NCI-H1436 (cell line): ENCODE measurements at regions not wholly inside any gene's neighbourhood (a gene's known extent, or its start where the extent isn't known, plus 50 kb on each side); places are given as distances from the start of the nearest gene placed in this dataset.
"Not testable (repeated sequence)": the region's sequence is repeated elsewhere in the genome, so short reads cannot be mapped to it uniquely, and the experiment has no call there.

Experiments used
- DNase-seq: peaks from one replicate; lab custom pipeline; 2025; lab: John Stamatoyannopoulos, UW

DNA sequence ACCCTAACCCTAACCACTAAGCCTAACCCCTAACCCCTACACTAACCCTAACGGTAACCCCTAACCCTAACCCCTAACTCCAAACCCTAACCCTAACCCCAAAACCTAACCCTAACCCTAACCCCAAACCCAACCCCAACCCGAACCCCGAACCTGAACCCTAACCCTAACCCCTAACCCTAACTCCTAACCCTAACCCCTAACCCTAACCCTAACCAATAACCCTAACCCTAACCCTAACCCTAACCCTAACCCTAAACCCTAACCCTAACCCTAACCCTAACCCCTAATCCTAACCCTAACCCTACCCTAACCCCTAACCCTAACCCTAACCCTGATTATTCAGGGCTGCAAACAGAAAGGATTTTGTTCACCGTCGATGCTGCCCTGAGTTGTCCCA, 144.6 kb upstream of the DUSP22 start:
- not testable (repeated sequence) for DNase-seq

DNA sequence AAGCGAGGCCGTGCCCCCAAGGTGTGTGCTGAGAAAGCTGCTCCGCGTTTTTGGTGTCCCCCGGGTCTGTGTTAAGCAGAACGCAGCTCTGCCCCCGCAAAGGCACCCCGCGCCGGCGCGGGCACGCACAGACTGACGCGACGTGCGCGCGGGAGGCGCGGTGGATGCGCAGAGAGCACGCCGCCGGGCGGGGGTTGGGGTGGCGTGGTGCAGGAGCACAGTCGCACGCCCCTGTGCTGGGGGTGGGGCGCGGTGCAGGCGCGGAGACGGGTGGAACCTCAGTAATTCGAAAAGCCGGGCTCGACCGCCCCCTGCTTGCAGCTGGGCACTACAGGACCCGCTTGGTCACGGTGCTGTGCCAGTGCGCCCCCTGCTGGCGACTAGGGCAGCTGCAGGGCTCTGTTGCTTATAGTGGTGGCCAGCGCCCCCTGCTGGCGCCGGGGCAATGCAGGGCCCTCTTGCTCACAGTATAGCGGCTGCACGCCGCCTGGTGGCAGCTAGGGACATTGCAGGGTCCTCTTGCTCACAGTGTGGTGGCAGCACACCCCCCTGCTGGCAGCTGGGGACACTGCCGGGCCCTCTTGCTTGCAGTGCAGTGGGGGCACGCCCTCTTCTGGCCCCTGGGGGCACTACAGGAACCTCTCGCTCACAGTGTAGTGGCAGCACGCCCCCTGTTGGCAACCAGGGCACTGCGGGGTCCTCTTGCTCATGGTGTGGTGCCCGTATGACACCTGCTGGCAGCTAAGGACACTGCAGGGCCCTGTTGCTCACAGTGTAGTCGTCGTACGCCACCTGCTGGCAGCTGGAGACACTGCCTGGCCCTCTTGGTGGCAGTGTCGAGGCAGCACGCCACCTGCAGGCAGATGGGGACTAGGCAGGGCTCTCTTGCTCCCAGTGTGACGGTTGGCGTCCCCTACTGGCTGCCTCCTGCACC, 144.0 kb upstream of the DUSP22 start:
- not testable (repeated sequence) for DNase-seq

DNA sequence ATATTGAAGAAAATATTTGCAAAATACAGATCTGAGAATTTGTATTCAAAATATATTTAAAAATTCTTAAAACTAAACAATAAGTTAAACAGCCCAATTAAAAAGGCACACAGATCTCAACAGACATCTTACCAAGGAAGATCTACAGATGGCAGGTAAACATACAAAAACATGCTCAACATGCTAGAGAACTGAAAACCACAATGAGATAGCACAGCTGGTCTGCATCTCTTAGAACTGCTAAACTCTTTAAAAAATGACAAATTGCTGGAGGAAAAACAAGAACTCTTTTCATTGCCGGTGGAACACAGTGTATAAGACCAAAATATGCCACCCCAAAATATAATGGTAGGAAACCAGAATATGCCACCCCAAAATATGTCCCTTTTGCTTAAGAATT, 142.1 kb upstream of the DUSP22 start:
- DNase-seq: not testable (repeated sequence)

DNA sequence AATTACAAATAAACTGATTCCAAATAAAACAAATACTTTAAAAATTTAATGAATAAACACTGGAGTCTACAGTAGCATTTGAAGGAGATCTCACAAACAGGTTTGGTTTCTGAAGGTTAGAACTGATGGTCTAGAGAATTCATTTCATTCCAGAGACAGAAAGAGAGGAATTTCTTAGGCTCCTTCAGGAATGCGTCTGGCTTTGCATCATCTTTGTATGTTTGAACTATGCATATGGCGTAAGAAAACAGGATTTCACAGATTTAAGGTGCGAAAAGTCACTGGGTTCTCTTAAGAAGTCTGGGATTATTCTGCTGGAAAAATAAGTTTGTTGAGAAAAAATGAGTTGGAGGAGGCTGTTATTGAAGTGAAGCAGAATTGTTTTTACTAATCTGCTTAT, 139.9 kb upstream of the DUSP22 start:
- DNase-seq: not testable (repeated sequence)

DNA sequence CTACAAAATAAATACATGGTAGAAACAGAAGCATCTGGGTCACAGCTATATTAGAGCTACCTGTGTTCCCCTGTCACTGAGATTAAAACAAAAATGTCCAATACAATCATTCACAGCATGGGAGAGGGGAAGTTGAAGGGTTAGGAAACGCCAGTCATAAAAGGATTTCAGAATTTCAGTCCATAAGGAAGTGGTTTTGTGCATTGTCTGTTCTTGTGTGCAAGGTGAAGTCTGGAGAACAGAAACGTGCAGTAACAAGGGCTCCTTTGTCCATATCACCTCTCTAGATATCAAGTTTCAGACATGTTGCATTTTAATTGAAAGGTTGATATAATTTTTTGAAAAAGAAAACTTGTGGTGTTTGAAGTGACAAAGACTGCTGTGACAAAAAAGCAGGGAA, 139.3 kb upstream of the DUSP22 start:
- DNase-seq: not testable (repeated sequence)

DNA sequence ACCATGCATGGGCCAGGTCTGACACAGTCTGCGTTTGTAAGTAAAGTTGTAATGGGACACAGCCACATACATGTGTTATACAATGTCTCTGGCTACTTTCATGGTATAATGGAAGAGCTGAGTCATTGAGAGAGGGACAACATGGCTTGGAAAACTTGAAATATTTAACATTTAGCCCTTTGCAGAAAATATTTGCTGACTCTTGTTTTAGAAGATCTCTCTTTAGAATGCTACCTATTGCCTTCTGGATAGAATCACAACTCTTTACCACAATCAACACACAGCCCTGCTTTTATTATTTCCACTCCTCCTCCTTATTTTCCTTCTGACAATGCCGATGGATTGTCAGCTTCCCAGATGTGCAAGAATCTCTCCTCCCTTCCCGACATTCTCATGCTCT, 138.4 kb upstream of the DUSP22 start:
- not testable (repeated sequence) for DNase-seq

DNA sequence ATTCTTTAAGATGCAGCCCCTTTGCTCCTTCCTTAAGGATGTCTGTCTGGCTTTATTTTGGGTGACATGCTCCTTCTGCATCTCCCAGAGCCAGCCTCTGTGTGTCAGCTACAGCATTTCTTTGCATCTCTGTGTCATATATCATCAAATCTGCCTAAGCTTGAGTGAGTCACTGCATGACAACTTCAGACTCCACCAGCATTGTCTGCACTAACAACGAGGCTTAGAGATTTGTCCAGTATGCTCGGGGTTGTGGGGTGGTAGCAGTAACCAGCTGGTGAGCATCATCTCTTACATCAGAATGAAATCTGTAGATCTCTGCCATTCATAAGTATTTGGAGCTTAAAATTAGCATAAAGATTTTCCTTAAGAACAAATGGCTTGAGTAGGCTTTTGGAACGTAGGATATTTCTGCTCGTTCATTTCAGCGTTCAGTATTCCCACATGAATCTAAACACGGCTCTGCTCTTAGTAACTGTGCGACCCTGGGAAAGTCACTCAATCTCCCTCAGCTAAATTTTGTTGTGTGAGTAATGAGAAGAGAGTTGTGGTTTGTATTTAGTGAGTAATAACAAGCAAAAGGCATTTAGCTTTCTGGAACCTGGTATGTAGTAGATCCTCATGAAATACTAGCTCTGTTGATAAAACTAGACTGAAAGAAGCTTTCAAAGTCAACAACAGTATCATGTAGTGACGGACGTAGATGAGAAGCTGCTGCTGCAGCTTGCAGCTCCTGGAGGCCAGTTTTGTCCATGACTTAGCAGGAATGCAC, 137.8 kb upstream of the DUSP22 start:
- DNase-seq: not testable (repeated sequence)

DNA sequence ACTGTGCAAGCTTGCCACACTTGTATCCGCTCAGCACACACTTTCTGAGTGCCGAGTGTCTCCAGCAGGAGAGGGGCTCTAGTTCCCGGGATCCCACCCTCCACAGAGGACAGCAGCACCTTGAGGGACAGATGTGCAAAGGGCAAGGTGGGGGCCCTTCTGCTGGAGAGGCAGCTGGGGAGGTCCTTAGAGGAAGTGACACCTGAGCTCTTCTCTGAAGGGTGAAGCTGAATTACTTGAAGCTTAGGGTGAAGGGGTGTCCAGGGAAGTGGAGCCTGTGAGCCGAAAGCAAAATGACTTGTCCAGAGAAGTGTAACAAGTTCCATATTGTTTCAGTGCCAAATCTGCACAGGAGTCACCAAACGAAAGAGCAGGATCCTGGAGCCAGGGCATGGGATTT, 136.3 kb upstream of the DUSP22 start:
- DNase-seq: no peak

DNA sequence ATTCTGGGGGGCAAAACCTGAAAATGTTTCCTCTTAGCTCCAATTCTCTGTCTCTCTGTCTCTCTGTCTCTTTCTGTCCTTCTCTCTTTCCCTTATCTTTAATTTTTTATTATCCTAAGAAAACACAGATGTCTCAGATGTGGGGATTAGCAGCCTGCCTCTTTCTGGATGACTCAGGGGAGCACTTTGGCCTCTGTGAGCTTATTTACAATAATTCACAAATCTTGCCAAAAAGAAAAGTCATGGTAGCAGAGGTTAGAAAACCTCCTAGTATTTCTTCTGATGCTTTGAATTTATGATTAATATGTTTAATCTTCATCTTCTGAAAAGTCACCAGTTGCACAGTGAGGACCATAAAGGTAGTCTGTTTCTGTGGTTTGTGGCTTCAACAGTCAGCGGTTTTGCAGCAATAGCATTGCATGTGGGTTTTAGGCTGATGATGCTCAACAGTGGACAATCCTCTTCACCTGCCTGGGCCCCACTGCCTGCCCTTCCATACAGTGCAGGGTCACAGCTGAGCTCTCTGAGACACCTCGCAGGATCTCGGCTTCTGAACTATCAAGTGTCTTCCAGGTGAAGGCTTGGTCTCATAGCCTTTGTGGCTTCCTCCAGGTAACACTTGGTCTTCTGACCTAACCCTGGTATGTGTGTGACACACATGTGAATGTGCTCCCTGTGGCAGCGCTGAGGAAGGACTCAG, 135.7 kb upstream of the DUSP22 start:
- not testable (repeated sequence) for DNase-seq

DNA sequence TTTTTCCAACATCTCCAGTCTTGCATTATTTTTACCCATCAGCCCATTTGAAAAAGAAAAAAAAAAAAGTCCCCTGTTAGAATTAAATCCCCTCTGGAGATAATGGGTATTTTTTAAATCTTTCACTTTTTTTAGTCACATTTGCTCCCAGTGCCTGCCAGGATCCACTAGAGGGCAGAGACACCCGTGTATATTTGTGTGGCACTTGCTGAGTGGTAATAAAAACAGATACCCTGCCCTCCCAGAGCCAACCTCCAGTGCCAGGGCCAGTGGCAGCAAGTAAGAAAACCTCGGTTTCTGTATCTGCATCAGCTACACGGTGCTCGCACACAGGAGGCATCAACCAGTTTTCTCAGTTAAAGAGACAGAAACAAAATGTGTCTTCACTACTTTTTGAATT, 135.1 kb upstream of the DUSP22 start:
- DNase-seq: not testable (repeated sequence)

DNA sequence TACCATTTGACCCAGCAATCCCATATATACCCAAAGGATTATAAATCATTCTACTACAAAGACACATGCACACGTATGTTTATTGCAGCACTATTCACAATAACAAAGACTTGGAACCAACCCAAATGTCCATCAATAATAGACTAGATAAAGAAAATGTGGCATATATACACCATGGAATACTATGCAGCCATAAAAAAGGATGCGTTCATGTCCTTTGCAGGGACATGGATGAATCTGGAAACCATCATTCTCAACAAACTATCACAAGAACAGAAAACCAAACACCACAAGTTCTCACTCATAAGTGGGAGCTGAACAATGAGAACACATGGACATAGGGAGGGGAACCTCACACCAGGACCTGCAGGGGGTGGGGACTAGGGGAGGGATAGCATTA, 130.6 kb upstream of the DUSP22 start:
- DNase-seq: not testable (repeated sequence)

DNA sequence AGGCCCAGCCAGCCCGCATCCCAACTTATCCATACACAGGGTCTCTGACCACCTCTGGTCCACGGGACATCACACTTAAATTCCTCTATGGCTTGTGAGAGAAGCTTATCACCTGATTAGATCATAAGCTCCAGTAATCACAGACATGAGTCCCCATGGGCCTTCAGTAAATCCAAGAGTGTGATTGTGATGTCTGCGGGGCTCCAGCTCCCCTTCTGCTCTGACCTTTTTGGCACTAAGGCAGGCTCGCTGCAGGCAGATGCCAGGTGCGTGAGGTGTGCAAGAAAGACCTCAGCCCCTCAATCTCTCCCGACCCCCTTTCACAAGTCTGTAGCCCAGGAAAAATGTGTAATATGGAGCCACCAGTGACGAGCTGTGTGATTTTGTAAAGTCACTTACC, 127.6 kb upstream of the DUSP22 start:
- no peak for DNase-seq

DNA sequence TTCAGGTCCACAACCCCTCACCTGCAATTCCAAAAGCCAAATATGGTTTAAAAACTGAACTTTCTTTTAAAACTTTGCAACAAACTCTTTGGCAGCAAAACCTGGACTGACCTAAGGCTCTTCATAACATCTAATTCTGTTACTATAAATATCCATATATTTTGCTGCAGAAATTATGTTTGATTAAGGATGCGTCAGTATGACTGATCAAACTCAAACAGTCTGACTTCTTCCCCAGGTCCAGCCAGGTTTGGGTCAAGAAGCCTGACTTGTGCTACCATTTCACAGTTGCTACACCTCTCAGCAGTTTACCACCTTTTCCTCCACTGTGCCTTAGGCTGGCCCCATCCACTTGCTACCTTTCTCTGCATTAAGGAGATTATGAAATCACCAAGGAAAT, 127.0 kb upstream of the DUSP22 start:
- no peak for DNase-seq

DNA sequence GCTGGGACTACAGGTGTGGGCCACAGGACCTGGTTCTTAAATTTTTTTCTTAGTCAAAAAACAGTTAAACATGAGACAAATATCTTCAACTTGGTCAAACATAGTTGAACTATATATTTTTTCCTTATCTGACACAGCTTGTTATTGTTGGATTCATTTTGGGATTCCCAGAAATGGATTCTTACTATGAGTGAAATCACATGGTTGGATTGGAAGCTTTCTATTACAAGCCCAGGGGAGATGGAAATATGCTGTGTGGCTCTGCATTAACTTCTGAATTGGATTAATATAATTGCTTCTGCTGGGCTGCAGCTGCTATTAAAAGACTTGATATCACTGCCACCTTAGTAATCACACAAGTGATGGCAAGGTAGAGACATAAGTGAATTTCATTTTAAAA, 126.4 kb upstream of the DUSP22 start:
- no peak for DNase-seq

DNA sequence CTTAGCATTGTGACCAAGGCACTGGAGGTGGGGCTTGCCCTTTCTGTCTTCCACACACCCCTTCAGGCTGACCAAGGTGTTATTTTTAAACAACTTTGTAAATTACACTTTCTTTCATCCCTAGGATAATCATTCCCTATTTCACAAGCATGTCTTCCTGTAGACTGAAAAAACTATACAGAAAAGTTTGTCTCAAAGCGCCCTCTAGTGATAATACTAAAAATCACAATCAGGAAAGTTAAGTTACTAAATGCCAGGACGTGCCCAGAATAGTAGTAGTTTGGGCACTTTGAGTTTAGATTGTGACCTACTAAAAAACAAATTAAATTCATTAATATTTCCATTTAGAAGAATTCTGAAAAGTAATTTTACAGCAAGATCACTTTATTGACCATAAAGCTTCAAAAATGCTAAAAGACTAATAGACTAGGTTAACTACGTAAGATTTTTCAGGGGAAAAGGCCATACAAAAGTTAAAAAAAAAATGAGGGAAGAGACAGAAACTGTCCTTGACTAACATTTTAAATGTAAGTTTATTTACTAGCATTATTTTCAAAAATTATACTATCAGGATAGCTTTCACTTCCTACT, 123.3 kb upstream of the DUSP22 start:
- peak; percentile 24 for DNase-seq

DNA sequence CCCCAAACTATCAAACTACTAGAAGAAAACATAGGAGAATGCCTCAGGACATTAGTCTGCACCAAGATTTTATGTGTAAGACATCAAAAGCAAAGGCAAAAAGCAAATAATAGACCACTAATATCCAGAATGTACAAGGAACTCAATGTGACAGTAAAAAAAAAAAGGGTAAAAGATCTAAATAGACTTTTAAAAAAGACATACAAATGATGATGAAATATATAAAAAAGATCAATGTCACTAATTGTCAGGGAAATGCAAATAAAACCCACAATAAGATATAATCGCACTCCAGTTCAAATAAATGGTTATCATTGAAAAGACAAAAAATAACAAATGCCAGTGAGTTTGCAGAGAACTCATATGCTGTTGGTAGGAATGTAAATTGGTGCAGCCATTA, 118.3 kb upstream of the DUSP22 start:
- DNase-seq: no peak

DNA sequence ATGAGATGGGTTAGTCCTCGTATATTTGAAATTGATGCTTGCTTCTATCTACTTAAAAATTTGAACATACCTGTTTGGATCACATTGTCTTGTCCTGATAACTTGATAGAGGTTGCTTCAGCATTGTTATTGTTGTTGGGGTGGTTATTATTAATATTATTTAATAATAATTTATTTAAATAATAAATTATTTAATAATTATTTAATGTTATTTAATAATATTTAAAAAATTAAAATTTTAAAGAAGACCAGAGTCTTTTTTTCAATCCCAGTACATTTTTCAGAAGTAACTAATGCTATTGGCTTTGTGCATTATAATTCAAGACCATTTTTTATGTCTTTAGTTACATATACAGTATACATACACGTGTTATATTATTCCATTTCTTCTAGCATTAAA, 116.6 kb upstream of the DUSP22 start:
- DNase-seq: no peak

DNA sequence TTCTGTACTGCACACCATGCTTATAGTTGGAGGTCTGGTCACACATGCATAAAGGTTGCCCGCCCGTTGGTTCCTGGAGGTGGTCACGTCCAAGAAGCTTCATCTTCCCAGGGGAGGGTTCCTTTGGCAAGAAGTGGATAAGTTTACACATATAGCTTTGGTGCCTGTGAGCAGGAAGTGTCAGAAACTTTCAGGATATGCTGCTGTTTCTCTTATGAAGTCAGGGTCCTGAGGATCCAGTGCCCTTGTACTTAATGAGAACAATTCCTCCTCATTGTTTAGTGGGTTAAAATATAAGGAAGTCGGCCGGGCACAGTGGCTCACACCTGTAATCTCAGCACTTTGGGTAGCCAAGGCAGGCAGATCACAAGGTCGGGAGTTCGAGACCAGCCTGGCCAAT, 115.5 kb upstream of the DUSP22 start:
- no peak for DNase-seq

DNA sequence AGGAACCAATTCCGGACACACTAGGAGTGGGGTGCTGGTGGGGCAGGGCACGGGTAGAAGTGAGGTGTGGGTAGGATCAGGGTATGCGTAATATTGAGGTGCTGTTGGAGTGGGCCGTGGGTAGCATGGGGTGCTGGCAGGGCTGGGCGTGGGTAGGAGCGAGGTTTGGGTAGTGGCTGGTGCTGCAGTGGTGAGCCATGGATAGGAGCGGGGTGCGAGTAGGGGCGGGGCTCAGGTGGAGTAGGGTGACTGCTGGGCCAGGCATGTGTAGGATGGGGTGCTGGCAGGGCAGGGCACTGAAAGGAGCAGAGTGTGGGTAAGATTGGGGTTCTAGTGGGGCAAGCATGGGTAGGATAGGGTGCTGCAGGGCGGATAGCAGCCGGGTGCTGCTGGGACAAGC, 114.2 kb upstream of the DUSP22 start:
- no peak for DNase-seq

DNA sequence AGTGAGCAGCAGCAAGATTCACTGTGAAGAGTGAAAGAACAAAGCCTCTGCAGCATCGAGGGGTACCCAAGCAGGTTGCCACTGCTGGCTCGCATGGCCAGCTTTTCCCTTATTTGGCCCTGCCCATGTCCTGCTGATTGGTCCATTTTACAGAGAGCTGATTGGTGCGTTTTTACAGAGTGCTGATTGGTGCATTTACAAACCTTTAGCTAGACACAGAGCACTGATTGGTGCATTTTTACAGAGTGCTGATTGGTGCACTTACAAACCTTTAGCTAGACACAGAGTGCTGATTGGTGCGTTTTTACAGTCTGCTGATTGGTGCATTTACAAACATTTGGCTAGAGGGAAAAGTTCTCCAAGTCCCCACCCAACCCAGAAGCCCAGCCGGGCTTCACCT, 113.4 kb upstream of the DUSP22 start:
- not testable (repeated sequence) for DNase-seq

DNA sequence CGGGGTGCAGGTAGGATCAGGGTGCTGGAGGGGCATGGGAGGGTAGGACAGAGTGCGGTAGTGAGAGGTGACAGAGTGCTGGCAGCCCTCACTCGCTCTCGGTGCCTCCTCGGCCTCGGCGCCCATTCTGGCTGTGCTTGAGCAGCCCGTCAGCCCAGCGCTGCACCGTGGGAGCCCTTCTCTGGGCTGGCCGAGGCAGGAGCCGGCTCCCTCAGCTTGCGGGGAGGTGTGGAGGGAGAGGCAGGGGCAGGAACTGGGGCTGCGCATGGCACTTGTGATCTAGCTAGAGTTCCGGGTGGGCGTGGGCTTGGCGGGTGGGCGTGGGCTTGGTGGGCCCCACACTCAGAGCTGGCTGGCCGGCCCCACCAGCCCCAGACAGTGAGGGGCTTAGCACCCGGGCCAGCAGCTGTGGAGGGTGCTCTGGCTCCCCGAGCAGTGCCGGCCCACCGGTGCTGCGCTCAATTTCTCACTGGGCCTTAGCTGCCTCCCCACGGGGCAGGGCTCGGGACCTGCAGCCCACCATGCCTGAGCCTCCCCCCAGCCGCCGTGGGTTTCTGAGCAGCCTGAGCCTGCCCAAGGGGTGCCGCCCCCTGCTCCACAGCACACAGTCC, 112.8 kb upstream of the DUSP22 start:
- no peak for DNase-seq
